A549 (cell line): ENCODE measurements at regions not wholly inside any gene's neighbourhood (a gene's known extent, or its start where the extent isn't known, plus 50 kb on each side); places are given as distances from the start of the nearest gene placed in this dataset.

Experiments used
- CEBPB ChIP-seq, 2 experiments: fragments of >200 bp in 1 of 2; sonication (Bioruptor Twin) in 1 of 2; formaldehyde crosslinking in 1 of 2; IDR thresholded peaks; 2 replicates each; pipeline ENCODE4 v1.6.1; 2012 to 2016
- CHD2 ChIP-seq: fragments of 150-350 bp; IDR thresholded peaks from 2 replicates; pipeline ENCODE4 v1.6.1; 2014; ENCODE audit warnings: low read length; ENCODE audit not compliant: partially characterized antibody
- CTCF ChIP-seq: fragments of >200 bp; sonication (Bioruptor Twin); formaldehyde crosslinking; IDR thresholded peaks from 3 replicates; pipeline ENCODE4 v1.5.1; 2016
- EP300 ChIP-seq, 2 experiments: fragments of >200 bp; sonication (Bioruptor Twin); formaldehyde crosslinking; IDR thresholded peaks; 2 replicates in 1 of 2; 3 replicates in 1 of 2; pipeline ENCODE4 v1.6.1; 2016 to 2017
- HOXA7 ChIP-seq: fragments of 250-450 bp; sonication (Bioruptor Pico); IDR thresholded peaks from 2 replicates; pipeline ENCODE4 v1.5.0; 2020; ENCODE audit warnings: mild to moderate bottlenecking, moderate library complexity
- MAZ ChIP-seq: fragments of 150-350 bp; IDR thresholded peaks from 2 replicates; pipeline ENCODE4 v1.6.1; 2014; ENCODE audit warnings: antibody characterized with exemption, low read depth, low read length, borderline replicate concordance
- POLR2A ChIP-seq: IDR thresholded peaks from 2 replicates; pipeline ENCODE4 v1.6.1; 2012; ENCODE audit warnings: mild to moderate bottlenecking, low read length
- RAD21 ChIP-seq, 2 experiments: fragments of >200 bp in 1 of 2; sonication (Bioruptor Twin) in 1 of 2; formaldehyde crosslinking in 1 of 2; IDR thresholded peaks in 1 of 2; conservative IDR thresholded peaks in 1 of 2; 2 replicates in 1 of 2; 3 replicates in 1 of 2; pipeline ENCODE4 v1.6.1; 2012 to 2018; ENCODE audit warnings: inconsistent platforms in 1 of 2
- RCOR1 ChIP-seq: fragments of 150-350 bp; IDR thresholded peaks from 2 replicates; pipeline ENCODE4 v1.6.1; 2014; ENCODE audit warnings: antibody characterized with exemption, low read length, low read depth
- REST ChIP-seq: fragments of 200-600 bp; sonication (generic); IDR thresholded peaks from 2 replicates; pipeline ENCODE4 v1.6.1; 2016; ENCODE audit warnings: antibody characterized with exemption, mild to moderate bottlenecking, moderate library complexity
- TP53 ChIP-seq: fragments of 250-450 bp; sonication (Bioruptor Pico); IDR thresholded peaks from 2 replicates; pipeline ENCODE4 v1.5.0; 2021; ENCODE audit warnings: mild to moderate bottlenecking, moderate library complexity
- USF2 ChIP-seq: fragments of 450-650 bp; IDR thresholded peaks from 2 replicates; pipeline ENCODE4 v1.6.1; 2014; ENCODE audit warnings: antibody characterized with exemption
- ZFP36 ChIP-seq: fragments of 450-650 bp; IDR thresholded peaks from 2 replicates; pipeline ENCODE4 v1.6.1; 2014; ENCODE audit warnings: borderline replicate concordance; ENCODE audit not compliant: partially characterized antibody

- no peak for TF ChIP-seq USF2
- TF ChIP-seq CTCF, result no peak
- TF ChIP-seq REST, result no peak
- no peak for TF ChIP-seq RCOR1
- no peak for TF ChIP-seq HOXA7 (CRISPR knock-in tag)
- TF ChIP-seq ZFP36, result no peak
- TF ChIP-seq MAZ, result no peak
- TF ChIP-seq CHD2, result no peak
- TF ChIP-seq RAD21 (conservative IDR thresholded peaks at IDR 0.05 in 1 of 2, IDR thresholded peaks at IDR 0.05 in 1 of 2), result no peak
- TF ChIP-seq EP300 (IDR thresholded peaks at IDR 0.05), result no peak
- no peak for TF ChIP-seq CEBPB (IDR thresholded peaks at IDR 0.05)
- no peak for TF ChIP-seq POLR2A
- TF ChIP-seq TP53 (CRISPR knock-in tag), result no peak
Observed at GRCh38 chr6:168384045-168385036, 56.6 kb upstream of the SMOC2 start.
